ENCODE measurements at regions not wholly inside any gene's neighbourhood (a gene's known extent, or its start where the extent isn't known, plus 50 kb on each side); places are given as distances from the start of the nearest gene placed in this dataset.

DNA sequence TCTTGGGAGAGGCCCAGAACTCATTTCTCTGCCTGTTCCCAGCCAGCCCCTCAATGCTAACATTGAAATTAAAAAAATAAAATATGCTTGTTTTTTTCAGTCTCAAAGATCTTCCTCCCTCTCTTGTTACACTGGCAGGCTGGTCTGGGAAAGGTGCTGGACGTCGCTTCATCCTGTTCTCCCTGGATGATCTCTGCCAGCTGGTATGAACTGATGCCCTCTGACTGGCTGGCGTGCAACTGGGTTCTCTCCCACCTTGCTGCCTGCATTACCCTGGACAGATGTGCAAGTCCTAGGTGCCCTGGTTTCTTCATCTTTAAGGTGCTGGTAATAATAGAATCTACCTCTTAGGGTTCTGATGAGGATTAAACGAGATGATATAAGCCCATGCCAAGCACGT is 263.9 kb upstream of the PROK2 start:
- no peak overlapping the region for H3K4me3 Mint-ChIP-seq (ENCODE audit: unreplicated experiment)
- H3K27me3 Mint-ChIP-seq (ENCODE audit: insufficient read depth, unreplicated experiment) = no peaks in the 10 kb centered on the region
- POLR2A ChIA-PET = no interaction called here
- CTCF ChIA-PET = no interaction called here
- no peaks in the 10 kb centered on the region for H3K4me1 Mint-ChIP-seq (ENCODE audit: insufficient read depth, unreplicated experiment)
- intact Hi-C loops (cut with micrococcal nuclease) = no loop called here
- no peak overlapping the region for H3K27ac Mint-ChIP-seq (ENCODE audit: low read depth, unreplicated experiment)
- no peak for TF ChIP-seq CTCF (IDR thresholded peaks at IDR 0.05; ENCODE audit: unreplicated experiment)
- BruUV-seq (replicated peaks) = no TSS peak
- DNase-seq (ENCODE audit: unreplicated experiment) = no peak
- H3K9me3 Mint-ChIP-seq (ENCODE audit: unreplicated experiment) = no peaks in the 10 kb centered on the region
- H3K36me3 Mint-ChIP-seq (ENCODE audit: insufficient read depth, unreplicated experiment) = no peaks in the 10 kb centered on the region

- TF ChIP-seq CTCF (IDR thresholded peaks at IDR 0.05; ENCODE audit: unreplicated experiment) = no peak
- Mint-ChIP-seq H3K4me1 (ENCODE audit: insufficient read depth, unreplicated experiment) (no peaks in the 10 kb centered on the region), H3K27me3 (ENCODE audit: insufficient read depth, unreplicated experiment) (peaks cover 7% of the 10 kb centered on the region), H3K9me3 (ENCODE audit: unreplicated experiment) (no peaks in the 10 kb centered on the region), H3K36me3 (ENCODE audit: insufficient read depth, unreplicated experiment) (no peaks in the 10 kb centered on the region), H3K4me3 (ENCODE audit: unreplicated experiment) (no peak overlapping the region), H3K27ac (ENCODE audit: low read depth, unreplicated experiment) (no peak overlapping the region)
- CTCF ChIA-PET = interaction anchor here (0.6 to 0.9 kb wide), 3 partner anchors 30 to 1075 kb away, joined by 3 to 5 read pairs (median 3); no protein-coding TSS in a partner anchor
- POLR2A ChIA-PET = no interaction called here
- BruUV-seq (replicated peaks) = no TSS peak
- DNase-seq (ENCODE audit: unreplicated experiment) = no peak
- intact Hi-C loops (cut with micrococcal nuclease) = no loop called here
These were observed 262.4 kb upstream of the PROK2 start for GRCh38 chr3:72047221-72047871.

DNA sequence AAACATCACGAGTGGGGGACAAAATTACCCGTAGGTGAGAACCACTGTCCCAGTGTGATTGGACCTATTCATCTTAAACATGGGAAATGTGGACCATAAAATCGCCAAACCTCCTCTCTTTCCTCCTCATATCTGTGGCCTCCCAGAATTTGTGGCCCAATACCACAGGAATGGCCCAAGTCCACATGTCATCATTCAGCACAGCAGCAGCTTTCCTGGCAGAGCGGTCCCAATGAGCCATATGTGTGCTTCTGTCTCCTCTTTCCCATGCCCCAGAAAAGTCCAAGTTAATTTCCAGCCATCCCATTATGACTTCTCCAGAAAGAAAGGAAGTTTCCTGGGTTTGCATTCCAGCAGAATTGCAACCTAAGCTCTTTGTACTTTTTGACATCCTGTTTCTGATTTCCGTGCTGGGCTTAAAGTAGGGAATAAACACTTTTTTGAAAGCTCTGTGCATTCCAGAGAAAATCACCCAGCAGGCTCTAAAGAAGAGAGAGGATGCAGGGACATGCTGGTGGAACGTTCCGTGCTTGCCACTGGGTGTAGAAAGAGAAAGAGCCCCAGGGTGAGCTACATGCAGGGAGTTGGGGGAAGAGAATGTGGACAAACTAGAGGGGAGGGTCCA is 259.4 kb upstream of the PROK2 start:
- no peaks in the 10 kb centered on the region for H3K9me3 Mint-ChIP-seq (ENCODE audit: unreplicated experiment)

More for the DNA sequence above, 259.4 kb upstream of the PROK2 start:
- no peak overlapping the region for H3K27ac Mint-ChIP-seq (ENCODE audit: low read depth, unreplicated experiment)
- no peaks in the 10 kb centered on the region for H3K36me3 Mint-ChIP-seq (ENCODE audit: insufficient read depth, unreplicated experiment)
- ChIA-PET CTCF (interaction anchor here (0.6 to 0.8 kb wide), 2 partner anchors 60 to 79 kb away, joined by 3 to 4 read pairs; no protein-coding TSS in a partner anchor), POLR2A (no interaction called here)
- intact Hi-C loops (cut with micrococcal nuclease) = no loop called here
- DNase-seq (ENCODE audit: unreplicated experiment) = no peak
- no peak overlapping the region for H3K4me3 Mint-ChIP-seq (ENCODE audit: unreplicated experiment)
- no peaks in the 10 kb centered on the region for H3K4me1 Mint-ChIP-seq (ENCODE audit: insufficient read depth, unreplicated experiment)
- H3K27me3 Mint-ChIP-seq (ENCODE audit: insufficient read depth, unreplicated experiment) = peaks cover 35% of the 10 kb centered on the region
- BruUV-seq (replicated peaks) = no TSS peak
- no peak for TF ChIP-seq CTCF (IDR thresholded peaks at IDR 0.05; ENCODE audit: unreplicated experiment)

Data from MCF 10A (cell line).